A673 (cell line): ENCODE measurements at regions not wholly inside any gene's neighbourhood (a gene's known extent, or its start where the extent isn't known, plus 50 kb on each side); places are given as distances from the start of the nearest gene placed in this dataset.

Source experiments
- BruUV-seq: library from RNA; stranded (reverse); fragments of 400-500 nt; replicated peaks from 2 replicates; lab custom pipeline; 2021; lab: Mats Ljungman, UMichigan
- CTCF ChIA-PET: fragments of 300-600 bp; sonication (Branson Sonifier 250); formaldehyde crosslinking; loops from one replicate; lab custom pipeline; 2022; ENCODE audit warnings: antibody characterized with exemption; lab: Charles Lee
- POLR2A ChIA-PET: fragments of 300-600 bp; sonication (Branson Sonifier 250); formaldehyde crosslinking; loops from one replicate; lab custom pipeline; 2022; ENCODE audit warnings: antibody characterized with exemption; ENCODE audit not compliant: low non-redundant PET; lab: Charles Lee
- DNase-seq: peaks from one replicate; pipeline ENCODE4 v3.0.0-alpha.2; 2015; ENCODE audit warnings: low spot score
- H3K27ac ChIP-seq: fragments of 200-600 bp; sonication (generic); 2 replicates; pipeline ENCODE4 v1.5.1; 2016; ENCODE audit warnings: mixed run types, low read depth, mild to moderate bottlenecking, mixed read lengths, antibody characterized with exemption, low read length; ENCODE audit not compliant: poor library complexity, severe bottlenecking
- H3K27me3 ChIP-seq: fragments of 200-600 bp; sonication (generic); replicated peaks from 2 replicates; pipeline ENCODE4 v1.6.1; 2017; ENCODE audit warnings: mixed run types, low read depth, mild to moderate bottlenecking, mixed read lengths, antibody characterized with exemption, low read length; ENCODE audit not compliant: insufficient read depth, poor library complexity
- H3K36me3 ChIP-seq: fragments of 200-600 bp; sonication (generic); 2 replicates; pipeline ENCODE4 v1.6.1; 2016; ENCODE audit warnings: mixed run types, mild to moderate bottlenecking, mixed read lengths, antibody characterized with exemption, low read length; ENCODE audit not compliant: insufficient read depth, poor library complexity, severe bottlenecking
- H3K4me1 ChIP-seq: fragments of 200-600 bp; sonication (generic); 2 replicates; pipeline ENCODE4 v1.6.1; 2017; ENCODE audit warnings: mixed run types, mild to moderate bottlenecking, mixed read lengths, antibody characterized with exemption, low read length; ENCODE audit not compliant: insufficient read depth, poor library complexity, severe bottlenecking
- H3K4me3 ChIP-seq: fragments of 200-600 bp; sonication (generic); 2 replicates; pipeline ENCODE4 v1.5.1; 2016; ENCODE audit warnings: low read depth, mixed run types, mild to moderate bottlenecking, mixed read lengths, low read length; ENCODE audit not compliant: poor library complexity, severe bottlenecking
- H3K9me3 ChIP-seq: fragments of 200-600 bp; sonication (generic); 2 replicates; pipeline ENCODE4 v1.6.1; 2016; ENCODE audit warnings: mixed run types, low read depth, mild to moderate bottlenecking, mixed read lengths, antibody characterized with exemption, low read length; ENCODE audit not compliant: poor library complexity, severe bottlenecking
- EZH2 ChIP-seq: fragments of 200-600 bp; sonication (generic); IDR thresholded peaks from 2 replicates; pipeline ENCODE4 v1.6.1; 2017; ENCODE audit warnings: borderline replicate concordance, low read depth, mild to moderate bottlenecking, mixed read lengths, antibody characterized with exemption, low read length; ENCODE audit not compliant: poor library complexity, severe bottlenecking
- intact Hi-C: fragments of 100-400 bp; cut with micrococcal nuclease; formaldehyde crosslinking; loops from one replicate; pipeline ENCODE4 v1.10.0; 2022; ENCODE audit not compliant: unreplicated experiment
- TF ChIP-seq, protein P1 (sequence below): fragments of 300-800, 200-600 bp; sonication (generic); conservative IDR thresholded peaks from 2 replicates; pipeline ENCODE4 v1.5.1; 2017; ENCODE audit warnings: low read depth, mild to moderate bottlenecking, antibody characterized with exemption, low read length, moderate library complexity, mixed read lengths

DNA sequence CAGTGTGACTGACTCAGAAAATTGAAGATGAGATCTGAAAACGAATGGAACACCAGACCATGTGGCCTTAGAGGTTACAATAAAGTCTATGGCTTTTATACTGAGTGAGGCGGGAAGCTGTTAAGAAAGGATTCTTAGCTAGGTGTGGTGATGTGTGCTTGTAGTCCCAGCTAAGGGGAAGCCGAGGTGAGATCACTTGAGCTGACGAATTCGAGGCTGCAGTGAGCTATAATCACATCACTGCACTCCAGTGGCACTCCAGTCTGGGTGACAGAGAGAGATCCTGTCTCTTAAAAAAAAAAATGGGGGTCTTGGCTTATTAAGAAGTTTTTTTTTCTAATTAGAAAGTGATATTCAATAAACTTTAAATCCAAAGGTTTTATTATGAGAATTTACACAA lies 678.6 kb downstream of the TMTC2 start:
- H3K4me1 ChIP-seq, result peaks cover 3% of the 10 kb centered on the region
- no peak overlapping the region for H3K4me3 ChIP-seq
- H3K9me3 ChIP-seq, result no peaks in the 10 kb centered on the region
- H3K27ac ChIP-seq, result no peak overlapping the region
- POLR2A ChIA-PET, result no interaction called here
- intact Hi-C loops, result no loop called here
- CTCF ChIA-PET, result no interaction called here
- H3K36me3 ChIP-seq, result no peaks in the 10 kb centered on the region
- TF ChIP-seq, protein P1, sequence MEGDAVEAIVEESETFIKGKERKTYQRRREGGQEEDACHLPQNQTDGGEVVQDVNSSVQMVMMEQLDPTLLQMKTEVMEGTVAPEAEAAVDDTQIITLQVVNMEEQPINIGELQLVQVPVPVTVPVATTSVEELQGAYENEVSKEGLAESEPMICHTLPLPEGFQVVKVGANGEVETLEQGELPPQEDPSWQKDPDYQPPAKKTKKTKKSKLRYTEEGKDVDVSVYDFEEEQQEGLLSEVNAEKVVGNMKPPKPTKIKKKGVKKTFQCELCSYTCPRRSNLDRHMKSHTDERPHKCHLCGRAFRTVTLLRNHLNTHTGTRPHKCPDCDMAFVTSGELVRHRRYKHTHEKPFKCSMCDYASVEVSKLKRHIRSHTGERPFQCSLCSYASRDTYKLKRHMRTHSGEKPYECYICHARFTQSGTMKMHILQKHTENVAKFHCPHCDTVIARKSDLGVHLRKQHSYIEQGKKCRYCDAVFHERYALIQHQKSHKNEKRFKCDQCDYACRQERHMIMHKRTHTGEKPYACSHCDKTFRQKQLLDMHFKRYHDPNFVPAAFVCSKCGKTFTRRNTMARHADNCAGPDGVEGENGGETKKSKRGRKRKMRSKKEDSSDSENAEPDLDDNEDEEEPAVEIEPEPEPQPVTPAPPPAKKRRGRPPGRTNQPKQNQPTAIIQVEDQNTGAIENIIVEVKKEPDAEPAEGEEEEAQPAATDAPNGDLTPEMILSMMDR, result no peak
- no peak for TF ChIP-seq EZH2
- no peak for DNase-seq
- BruUV-seq, result no TSS peak
- no peaks in the 10 kb centered on the region for H3K27me3 ChIP-seq

DNA sequence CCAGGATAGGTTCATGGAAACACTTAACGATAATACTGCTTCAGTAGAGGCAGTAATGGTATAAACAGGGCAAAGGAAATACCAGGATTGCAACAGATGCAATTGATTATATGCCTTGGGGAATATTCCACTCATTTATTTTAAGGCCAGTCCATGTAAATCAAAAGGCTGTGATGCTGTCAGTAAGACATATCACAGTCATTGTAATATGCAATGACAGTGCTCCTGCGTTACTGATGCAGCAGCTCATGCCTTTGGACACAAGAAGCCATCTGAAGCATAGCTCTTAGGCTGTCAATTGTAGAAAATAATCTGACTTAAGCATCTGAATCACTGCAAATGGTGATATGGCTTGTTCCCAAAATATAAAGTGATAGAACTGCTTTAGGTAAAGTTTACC lies 674.8 kb downstream of the TMTC2 start:
- Histone ChIP-seq H3K9me3 (no peaks in the 10 kb centered on the region), H3K4me3 (no peak overlapping the region), H3K27ac (no peak overlapping the region), H3K36me3 (no peaks in the 10 kb centered on the region), H3K4me1 (peaks cover 3% of the 10 kb centered on the region), H3K27me3 (no peaks in the 10 kb centered on the region)
- ChIA-PET POLR2A (no interaction called here), CTCF (no interaction called here)
- TF ChIP-seq, protein P1, result no peak
- no peak for TF ChIP-seq EZH2
- no peak for DNase-seq
- no TSS peak for BruUV-seq
- intact Hi-C loops, result no loop called here

DNA sequence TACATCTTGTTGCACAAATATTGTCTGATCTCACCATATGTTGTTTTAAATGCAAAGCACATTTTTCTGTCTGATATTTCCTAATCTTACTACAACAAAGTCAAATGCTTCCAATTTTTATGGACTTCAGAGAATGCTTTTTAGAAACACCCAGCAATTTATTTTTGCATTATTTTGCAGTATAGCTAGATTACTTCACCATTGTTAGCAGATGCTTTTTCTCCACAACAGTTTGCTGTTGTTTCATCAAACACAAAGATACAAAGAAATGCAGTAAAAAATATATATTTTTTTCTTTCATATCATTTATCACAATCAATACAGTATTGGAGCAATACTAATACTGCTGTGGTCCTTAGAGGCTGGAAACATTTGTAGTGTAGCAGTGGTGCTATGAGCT lies 674.4 kb downstream of the TMTC2 start:
- no peaks in the 10 kb centered on the region for H3K27me3 ChIP-seq
- H3K36me3 ChIP-seq, result no peaks in the 10 kb centered on the region
- TF ChIP-seq, protein P1, result no peak
- no peak for TF ChIP-seq EZH2
- H3K4me3 ChIP-seq, result no peak overlapping the region
- CTCF ChIA-PET, result no interaction called here
- intact Hi-C loops, result no loop called here
- H3K27ac ChIP-seq, result no peak overlapping the region
- POLR2A ChIA-PET, result no interaction called here
- no peaks in the 10 kb centered on the region for H3K9me3 ChIP-seq
- H3K4me1 ChIP-seq, result peaks cover 3% of the 10 kb centered on the region
- BruUV-seq, result no TSS peak
- no peak for DNase-seq
